H4 (cell line): ENCODE measurements at regions not wholly inside any gene's neighbourhood (a gene's known extent, or its start where the extent isn't known, plus 50 kb on each side); places are given as distances from the start of the nearest gene placed in this dataset.
"Not testable (repeated sequence)": the region's sequence is repeated elsewhere in the genome, so short reads cannot be mapped to it uniquely, and the experiment has no call there.

ENCODE experiments used
- DNase-seq: peaks from one replicate; pipeline ENCODE4 v3.0.0-alpha.2; 2015; ENCODE audit warnings: low spot score

DNA sequence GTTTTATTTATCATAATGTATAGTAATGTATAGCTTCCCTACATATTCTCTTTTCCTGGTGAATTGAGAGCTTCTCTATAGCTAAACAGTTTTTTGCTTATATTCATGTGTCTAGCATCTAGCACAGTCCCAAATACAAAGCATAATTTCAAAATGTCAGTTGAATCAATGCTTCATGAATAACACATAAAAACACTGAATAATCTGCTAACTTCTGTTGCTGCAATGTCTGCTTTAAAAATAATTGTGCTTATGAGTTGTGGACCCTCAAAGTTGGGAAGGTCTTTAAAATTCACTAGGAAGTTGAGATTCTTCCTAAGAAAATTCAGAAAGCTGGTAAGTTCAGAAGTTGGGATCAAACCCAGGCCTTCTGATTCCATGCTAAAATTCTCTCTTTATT lies 600.9 kb upstream of the FAM98A start:
- no peak for DNase-seq

DNA sequence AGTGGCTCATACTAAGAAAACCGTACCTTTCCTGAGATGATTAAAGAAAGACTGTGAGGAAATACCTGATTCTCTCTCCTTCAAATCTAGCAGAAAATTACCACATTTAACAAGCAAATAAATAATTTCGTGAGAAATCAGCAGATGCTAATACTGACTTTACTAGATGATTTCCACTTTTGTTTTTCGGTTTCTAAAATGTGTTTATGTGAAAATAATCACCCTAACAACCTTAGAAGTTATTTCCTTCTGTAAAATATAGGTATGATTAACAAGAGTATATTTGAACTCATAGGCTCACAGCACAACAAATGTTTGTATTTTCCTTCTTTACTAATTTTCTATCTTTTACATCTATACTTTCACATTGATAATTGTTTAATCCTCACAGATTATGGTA lies 594.1 kb upstream of the FAM98A start:
- no peak for DNase-seq

DNA sequence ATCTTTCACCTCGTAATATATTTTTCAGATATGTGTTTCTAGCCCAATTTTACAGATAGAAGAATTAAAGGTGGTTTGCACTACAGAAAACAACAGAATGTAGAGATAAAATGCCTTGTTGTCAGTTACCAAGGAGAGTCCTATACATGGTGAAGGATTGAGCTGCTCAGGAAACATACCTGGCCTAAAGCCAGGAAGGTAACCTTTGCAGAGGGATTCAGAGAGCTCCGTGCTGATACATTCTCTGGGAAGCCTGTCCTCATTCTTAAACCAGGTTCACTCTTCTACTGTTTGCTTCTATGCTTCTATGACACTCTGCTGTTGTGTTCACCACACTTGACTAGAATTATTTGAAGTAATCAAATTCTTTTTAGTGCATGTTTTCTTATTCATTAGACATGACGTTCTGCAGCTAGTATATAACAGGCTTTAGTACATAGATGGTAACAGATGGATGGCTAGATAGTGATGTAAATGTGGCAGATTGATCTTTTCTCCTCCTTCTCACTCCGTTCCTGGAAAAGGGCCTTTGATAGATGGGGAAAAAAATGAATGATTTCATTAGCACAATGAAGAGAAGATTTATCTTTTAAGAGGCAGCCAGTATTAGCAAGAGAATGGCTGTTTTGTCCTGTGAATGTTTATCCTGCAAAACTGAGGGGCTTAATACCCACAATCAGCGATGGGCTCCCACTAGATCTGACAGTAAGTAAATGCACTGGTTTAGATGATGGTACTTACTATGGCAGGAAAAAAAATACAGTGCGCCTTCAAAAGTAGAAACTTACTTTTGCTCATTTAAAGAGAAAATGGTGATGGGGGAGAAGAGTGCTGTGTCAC lies 589.6 kb upstream of the FAM98A start:
- no peak for DNase-seq

DNA sequence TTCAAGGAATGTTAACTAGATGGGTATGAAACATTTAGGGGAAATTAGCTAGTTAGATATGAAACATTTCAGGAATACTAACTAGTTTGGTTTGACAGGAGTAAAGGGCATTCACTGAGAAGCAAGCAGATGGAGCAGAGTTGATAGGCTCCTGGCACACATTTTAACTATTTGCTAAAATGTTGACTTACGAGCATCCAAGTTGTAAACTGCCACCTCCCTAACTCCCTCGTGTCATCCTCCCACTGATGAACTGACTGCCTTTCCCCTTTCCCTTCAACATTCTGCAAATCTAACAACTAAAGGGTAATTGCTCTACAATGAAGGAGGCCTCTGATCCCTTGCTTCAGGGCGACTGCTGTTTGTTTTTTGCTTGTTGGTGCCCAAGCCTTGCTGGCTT lies 580.4 kb upstream of the FAM98A start:
- no peak for DNase-seq

DNA sequence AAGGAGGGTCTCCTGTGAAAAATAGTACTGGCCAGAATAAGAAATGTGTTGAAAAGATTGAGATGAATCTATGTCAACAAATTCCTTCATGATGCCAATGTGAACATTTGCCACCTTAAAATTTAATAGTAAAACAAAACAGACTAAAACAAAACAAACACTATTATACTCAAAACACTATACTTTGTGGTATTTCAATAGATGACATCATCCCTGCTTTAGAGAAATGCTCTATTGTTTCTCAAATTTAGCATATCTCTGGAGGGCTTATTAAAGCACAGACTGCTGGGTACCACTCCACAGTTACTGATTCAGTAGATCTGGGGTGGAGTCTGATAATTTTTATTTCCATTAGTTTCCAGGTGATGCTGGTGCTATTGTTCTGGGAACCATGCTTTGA lies 579.4 kb upstream of the FAM98A start:
- no peak for DNase-seq

DNA sequence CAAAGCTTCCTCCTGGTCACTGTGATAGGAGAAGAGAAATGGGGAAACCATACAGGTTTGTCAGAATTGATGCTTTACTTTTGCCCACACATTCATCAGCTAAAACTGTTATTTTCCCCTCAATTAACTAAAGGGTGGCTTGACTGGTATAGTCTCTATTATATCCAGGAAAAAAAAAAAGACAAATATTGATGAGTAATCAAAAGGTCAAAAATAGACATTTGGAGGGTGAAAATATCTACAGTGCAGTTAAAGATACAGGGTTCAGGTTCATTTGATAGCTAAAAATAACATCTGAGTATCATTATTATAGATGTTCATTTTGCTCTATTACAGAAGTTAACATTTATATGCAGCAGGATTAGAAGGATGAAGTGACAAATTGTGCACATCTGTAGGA lies 577.6 kb upstream of the FAM98A start:
- no peak for DNase-seq

DNA sequence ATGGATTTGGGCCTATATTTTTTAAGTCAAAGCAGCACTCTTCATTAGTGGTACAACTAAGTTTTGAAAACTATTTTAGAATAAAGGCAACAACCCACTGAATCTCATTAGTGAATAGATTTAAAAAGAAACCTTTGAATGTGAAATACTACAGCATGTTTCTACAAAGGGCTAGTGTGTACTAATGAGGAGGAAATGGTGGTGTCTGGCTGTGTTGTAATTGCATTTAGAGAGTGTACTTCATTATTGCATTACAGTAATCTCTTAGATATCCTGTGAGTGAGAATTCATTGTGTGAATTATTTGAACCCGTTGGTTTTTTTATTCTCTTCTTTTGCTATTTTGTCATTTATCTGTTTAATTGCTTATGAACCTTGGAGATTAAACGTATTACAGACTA lies 575.4 kb upstream of the FAM98A start:
- no peak for DNase-seq

DNA sequence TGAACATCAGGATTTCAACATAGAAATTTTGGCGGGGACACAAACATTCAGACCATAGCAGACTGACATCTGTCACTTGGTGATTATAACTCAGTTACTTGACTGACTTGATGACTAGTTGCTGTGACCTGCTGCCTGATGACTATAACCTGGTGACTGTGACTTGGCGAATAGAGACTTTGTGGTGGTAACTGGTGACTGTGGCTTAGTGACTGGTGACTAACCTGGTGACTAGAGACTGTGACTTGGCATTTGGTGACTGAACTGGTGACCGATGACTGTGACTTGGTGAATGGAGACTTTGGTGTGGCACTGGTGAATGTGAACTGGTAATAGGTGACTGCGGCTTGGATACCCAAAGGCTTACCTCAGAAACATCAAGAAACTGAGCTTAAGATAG lies 563.1 kb upstream of the FAM98A start:
- no peak for DNase-seq

DNA sequence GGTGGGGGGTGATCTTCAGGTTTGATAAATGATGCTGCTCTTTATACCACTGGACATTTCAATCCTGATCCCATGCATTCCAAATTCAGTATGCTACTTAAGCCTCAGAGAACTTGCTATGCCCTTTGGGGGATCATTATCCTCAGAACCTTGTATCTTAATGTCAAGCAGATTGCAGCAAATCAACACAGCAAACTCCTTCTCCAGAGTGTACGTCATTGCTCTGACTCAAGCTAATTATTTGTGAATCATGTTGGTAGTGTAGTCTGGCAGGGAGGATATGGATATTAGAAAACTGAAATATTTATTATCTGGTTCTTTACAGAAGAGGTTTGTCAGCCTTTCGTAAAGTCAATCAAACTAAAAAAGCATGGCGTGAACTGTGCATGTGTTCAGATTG lies 562.5 kb upstream of the FAM98A start:
- DNase-seq, result no peak

DNA sequence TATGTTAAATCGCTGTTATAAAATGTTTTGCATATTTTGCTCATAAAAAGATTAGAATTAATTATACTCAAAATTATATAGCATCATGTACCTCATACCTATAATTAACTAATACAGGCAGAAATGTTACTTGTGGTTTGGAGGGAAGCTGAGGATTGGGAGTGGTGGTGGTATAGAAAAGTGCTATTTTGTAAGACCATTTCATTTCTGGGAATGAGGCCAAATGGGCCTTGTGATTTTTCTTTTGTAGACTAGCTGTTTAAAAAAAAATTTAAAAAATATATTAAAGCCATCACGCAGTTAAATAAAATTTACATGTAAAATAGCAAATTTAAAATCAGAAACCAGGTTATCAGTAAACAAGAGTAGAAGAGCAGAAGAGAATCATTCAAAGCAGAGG lies 560.8 kb upstream of the FAM98A start:
- no peak for DNase-seq

DNA sequence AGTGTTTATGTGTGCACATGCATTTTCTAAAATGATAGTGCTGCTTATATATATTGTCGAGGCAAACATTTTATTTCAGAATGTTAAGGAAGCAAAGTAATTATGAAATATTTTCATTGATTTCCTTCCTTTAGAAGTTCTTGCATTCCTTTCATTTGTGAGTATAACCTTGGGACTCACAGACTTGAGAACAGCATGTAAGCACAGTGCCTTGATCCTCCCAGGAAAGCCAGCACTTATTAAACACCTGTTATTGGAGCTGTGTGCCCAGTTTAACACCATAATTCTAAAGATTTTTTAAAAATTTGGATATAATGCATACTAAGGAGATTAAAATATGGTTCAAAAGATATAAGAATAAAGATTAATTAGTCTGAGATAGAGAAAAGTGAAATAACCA lies 554.4 kb upstream of the FAM98A start:
- no peak for DNase-seq

DNA sequence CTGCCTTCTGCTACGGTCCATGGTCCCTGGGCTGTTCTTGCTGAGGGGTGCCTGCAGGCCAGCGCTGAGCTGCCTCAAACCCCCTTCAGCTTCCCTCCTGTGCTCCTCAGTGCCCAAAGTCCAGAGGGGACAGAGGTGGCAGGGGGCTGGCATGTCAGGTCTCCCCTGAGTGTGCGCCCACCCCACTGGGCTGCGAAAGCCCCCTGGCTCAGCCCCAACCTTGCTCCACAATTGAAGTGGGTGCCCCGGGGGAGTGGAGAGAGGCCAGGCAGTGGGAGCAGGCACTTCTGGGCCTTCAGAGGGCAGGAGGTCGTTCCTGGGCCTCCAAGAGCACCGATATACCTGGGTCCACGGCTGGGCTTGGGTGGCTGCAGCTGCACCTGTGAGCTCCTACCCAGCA lies 548.7 kb upstream of the FAM98A start:
- no peak for DNase-seq

DNA sequence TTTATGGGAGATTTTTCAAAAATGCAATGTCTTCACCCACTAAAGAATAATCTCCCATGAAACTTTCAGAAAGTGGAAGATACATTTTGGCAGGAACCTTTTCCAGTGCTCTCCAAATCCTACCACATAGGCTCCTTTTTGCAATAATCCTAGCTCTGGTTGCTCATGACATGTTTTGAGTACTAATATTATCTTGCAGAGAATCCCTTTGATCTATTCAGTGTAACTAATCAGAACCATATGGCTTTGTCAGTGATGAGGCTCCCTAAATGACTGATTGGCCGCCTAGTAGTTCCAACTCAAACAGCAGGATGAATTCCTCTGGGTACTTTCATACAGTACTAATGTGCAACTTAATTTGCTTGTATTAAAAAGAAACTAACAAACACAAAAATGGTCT lies 544.0 kb upstream of the FAM98A start:
- no peak for DNase-seq

DNA sequence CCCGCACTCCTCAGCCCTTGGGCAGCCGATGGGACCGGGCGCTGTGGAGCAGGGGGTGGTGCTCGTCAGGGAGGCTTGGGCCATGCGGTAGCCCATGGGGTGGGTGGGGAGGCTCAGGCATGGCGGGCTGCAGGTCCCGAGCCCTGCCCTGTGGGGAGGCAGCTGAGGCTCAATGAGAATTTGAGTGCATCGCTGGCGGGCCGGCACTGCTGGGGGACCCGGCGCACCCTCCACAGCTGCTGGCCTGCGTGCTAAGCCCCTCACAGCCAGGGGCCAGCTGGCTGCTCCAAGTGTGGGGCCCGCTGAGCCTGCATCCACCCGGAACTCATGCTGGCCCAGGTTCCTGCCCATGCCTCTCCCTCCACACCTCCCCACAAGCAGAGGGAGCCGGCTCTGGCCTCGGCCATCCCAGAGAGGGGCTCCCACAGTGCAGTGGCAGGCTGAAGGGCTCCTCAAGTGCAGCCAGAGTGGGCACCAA lies 543.5 kb upstream of the FAM98A start:
- not testable (repeated sequence) for DNase-seq

DNA sequence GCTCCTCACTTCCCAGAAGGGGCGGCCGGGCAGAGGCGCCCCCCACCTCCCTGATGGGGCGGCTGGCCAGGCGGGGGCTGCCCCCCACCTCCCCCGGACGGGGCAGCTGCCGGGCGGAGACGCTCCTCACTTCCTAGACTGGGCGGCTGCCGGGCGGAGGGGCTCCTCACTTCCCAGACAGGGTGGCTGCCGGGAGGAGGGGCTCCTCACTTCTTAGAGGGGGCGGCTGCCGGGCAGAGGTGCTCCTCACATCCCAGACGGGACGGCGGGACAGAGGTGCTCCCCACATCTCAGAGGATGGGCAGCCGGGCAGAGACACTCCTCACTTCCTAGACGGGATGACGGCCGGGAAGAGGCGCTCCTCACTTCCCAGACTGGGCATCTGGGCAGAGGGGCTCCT lies 534.0 kb upstream of the FAM98A start:
- DNase-seq, result not testable (repeated sequence)

DNA sequence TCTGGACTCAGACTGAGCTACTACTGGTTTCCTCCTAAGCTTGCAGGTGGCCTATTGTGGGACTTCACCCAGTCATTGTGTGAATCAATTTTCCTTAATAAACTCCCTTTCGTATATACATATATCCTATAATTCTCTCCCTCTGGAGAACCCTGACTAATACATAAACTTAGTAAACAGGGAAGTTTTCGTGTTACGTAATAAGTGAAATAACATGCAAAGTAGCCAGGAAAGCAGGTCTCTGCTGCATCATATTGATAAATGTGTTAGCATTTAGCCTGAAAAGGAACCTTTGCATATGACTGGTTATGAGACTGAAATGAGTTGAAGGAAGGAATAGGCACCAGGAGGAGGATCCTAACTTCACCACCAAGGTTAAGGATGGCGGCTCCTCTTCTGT lies 527.2 kb upstream of the FAM98A start:
- no peak for DNase-seq

DNA sequence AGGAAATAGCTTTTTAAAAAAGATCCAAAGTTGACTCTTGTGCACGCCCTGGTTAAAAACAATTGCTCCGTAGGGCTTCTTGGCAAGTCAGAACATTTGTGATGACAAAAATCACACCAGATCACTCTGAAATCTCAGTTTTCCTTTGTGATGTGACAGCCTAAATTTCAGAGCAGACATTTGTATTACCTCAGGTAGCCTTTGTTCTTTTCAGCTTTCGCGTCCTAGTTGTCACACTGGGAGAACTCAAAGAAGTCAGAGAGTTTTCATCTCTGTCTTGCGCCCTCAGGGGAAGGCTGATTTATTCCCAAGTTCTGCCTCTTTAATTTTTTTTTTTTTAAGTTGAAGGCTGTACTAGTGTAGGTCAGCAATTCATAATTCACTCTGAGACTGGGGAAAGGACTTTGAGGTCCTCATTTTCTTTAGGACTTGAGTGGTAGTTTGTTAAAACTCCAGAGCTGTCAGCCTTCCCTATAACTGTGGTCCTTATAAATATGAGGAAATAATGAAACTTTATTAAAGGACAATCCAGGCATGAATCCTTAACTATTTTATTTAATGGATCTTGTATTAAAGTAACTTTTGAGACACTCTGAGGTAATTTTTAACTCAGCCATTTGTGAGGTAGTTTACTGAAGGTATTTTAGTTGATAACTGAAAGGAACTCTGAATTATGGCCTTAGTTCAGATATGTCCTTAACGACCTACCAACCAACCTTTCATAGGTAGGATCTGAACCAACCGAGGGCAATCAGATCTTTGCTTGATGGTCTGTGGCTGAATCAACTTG lies 525.1 kb upstream of the FAM98A start:
- no peak for DNase-seq

DNA sequence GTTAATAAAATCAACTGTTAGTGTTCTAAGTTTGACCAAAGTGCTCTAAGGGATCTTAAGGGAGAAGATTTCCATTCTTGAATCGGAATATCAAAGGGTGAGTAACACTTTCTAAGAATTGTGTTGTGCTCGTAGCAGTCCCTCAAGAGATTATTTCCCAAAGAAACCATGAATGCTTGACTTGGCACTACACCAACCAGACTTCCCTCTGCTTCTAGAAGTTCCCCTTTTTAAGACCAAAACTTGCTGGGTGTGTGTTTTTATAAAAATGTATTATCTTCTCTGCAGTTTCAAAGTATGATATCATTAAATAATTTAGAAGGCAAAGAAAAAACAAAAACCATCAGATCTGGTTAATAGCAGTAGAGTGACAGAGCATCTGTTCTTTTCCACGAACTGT lies 522.0 kb upstream of the FAM98A start:
- DNase-seq, result no peak

DNA sequence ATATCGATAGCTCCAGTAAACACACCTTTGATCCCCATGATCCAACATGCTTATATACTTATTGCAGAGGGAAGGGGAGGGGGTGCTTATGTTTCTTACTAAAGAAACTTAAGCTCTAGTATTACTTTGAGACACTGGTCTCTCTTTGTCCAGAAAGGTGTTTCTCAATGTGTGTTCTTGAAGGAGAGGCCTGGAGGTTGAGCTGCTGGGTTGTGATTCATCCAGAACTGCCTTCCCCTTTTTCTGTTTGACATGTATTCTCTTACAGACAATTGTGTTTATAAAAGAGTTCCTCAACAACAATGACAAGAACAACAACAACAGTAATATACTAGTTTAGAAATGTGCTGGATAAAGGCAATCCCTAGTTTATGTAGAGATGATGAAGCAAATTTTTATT lies 516.0 kb upstream of the FAM98A start:
- no peak for DNase-seq

DNA sequence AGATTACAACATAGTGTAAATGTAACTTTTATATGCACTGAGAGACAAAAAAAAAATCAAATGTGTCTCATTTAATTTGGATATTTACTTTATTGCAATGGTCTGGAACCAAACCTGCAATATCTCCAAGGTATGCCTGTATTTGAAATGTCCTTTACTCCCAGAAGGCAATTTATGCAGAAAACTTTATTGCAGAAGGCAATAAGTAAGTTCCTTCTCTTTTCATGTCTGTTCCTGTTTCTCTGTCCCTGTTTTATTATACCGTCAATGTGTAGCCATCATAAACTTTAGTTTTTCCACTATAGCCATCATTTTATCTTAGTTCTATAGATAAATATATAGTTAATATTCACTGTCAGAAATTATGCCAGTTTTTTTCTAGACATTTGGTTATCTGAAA lies 513.1 kb upstream of the FAM98A start:
- DNase-seq, result no peak

DNA sequence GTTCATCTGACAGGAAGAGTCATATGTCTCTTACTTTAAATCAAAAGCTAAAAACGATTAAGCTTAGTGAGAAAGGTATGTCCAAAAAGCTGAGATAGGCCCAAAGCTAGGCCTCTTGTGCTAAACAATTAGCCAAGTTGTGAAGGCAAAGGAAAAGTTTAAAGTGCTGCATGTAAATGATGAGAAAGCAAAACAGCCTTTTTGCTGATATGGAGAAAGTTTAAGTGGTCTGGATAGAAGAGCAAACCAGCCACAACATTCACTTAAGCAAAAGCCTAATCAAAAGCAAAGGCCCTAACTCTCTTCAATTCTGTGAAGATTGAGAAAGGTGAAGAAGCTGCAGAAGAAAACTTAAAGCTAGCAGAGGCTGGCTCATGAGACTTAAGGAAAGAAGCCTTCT lies 511.3 kb upstream of the FAM98A start:
- no peak for DNase-seq

DNA sequence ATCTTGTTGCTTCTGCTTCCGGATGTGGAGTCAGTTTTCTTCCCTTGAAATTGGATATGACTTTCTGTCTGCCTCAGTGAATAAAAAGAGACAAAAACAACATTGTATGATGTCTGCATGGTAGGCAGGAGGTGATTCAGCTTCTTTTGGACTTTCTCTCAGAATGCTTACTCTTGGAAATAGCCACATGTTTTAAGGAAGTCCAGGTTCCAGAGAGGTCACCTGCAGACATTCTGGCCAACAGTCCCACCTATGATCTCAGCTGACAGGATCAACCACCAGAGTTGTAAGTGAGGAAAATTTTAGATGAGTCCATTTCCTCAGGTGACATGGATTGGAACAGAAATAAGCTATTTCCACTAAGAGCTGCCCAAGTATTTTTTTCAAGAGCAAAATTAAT lies 508.7 kb upstream of the FAM98A start:
- no peak for DNase-seq
